ENCODE measurements at regions not wholly inside any gene's neighbourhood (a gene's known extent, or its start where the extent isn't known, plus 50 kb on each side); places are given as distances from the start of the nearest gene placed in this dataset.
"Not testable (repeated sequence)": the region's sequence is repeated elsewhere in the genome, so short reads cannot be mapped to it uniquely, and the experiment has no call there.

DNA sequence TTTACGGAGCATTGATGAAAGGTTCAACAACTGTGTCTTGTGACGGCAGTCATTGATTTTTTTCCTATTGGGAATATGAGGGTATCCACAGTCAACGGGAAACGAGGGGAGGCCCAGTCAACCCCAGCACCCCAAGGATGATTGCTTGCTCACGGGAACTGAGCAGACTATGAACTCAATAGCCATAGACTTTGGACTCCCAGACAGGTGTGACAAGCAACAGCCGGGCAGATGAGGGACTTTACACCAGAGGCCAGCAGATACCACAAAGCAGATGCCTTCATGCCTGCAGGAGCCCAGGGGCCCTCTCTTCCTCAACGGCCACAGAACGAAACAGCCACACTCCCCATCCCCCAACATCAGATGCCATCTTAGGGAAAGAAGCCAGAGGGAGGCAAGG is 80.3 kb upstream of the FLT1 start:
- no peak overlapping the region for H3K4me3 ChIP-seq
- no peaks in the 10 kb centered on the region for H3K36me3 ChIP-seq
- TF ChIP-seq, protein P1, sequence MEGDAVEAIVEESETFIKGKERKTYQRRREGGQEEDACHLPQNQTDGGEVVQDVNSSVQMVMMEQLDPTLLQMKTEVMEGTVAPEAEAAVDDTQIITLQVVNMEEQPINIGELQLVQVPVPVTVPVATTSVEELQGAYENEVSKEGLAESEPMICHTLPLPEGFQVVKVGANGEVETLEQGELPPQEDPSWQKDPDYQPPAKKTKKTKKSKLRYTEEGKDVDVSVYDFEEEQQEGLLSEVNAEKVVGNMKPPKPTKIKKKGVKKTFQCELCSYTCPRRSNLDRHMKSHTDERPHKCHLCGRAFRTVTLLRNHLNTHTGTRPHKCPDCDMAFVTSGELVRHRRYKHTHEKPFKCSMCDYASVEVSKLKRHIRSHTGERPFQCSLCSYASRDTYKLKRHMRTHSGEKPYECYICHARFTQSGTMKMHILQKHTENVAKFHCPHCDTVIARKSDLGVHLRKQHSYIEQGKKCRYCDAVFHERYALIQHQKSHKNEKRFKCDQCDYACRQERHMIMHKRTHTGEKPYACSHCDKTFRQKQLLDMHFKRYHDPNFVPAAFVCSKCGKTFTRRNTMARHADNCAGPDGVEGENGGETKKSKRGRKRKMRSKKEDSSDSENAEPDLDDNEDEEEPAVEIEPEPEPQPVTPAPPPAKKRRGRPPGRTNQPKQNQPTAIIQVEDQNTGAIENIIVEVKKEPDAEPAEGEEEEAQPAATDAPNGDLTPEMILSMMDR (IDR thresholded peaks at IDR 0.05): no peak
- 55% methylated on average over 8 of the region's 8 CpGs for WGBS, 2 donors
- no peak for FAIRE-seq
- no peak overlapping the region for H3K27ac ChIP-seq
- H3K9me3 ChIP-seq: no peaks in the 10 kb centered on the region
- intact Hi-C loops (cut with DNase I): no loop called here
- no peaks in the 10 kb centered on the region for H3K4me1 ChIP-seq
- H3K27me3 ChIP-seq: no peaks in the 10 kb centered on the region
- no peak for DNase-seq
- ATAC-seq: no peak

DNA sequence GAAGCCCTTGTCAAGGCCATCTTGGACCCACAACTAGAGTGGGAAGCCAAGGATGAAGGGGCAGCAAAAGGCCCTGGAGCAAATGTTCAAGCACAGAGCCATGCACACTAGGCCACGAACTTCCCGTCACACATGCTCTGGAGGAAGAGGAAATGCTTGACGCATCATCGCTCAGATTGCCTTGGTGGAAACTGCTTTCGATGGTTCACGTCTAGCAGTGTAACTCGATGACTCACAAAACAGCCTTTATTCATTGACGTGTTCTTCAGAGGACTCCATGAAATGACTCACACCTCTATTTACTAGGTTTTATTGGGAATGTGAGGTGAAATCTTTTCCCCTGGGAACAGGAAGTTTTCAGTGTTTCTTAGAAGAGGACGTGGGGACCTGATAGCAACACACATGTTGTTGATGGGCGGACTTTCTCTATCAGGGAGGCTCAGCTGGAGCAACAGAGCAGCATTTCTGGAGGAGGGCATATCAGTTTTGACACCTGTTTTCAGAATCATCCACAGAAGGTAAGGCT is 79.8 kb upstream of the FLT1 start:
- Histone ChIP-seq H3K4me1 (no peaks in the 10 kb centered on the region), H3K27ac (no peak overlapping the region), H3K9me3 (no peaks in the 10 kb centered on the region), H3K36me3 (no peaks in the 10 kb centered on the region), H3K27me3 (no peaks in the 10 kb centered on the region), H3K4me3 (no peak overlapping the region)
- 80 to 81% methylated on average over 10 of the region's 10 CpGs for WGBS, 2 donors
- ATAC-seq (peak in 2 of 4 donors; percentile 71 to 79), DNase-seq (no peak), FAIRE-seq (no peak)
- TF ChIP-seq, protein P1 (IDR thresholded peaks at IDR 0.05): no peak
- intact Hi-C loops (cut with DNase I): no loop called here

DNA sequence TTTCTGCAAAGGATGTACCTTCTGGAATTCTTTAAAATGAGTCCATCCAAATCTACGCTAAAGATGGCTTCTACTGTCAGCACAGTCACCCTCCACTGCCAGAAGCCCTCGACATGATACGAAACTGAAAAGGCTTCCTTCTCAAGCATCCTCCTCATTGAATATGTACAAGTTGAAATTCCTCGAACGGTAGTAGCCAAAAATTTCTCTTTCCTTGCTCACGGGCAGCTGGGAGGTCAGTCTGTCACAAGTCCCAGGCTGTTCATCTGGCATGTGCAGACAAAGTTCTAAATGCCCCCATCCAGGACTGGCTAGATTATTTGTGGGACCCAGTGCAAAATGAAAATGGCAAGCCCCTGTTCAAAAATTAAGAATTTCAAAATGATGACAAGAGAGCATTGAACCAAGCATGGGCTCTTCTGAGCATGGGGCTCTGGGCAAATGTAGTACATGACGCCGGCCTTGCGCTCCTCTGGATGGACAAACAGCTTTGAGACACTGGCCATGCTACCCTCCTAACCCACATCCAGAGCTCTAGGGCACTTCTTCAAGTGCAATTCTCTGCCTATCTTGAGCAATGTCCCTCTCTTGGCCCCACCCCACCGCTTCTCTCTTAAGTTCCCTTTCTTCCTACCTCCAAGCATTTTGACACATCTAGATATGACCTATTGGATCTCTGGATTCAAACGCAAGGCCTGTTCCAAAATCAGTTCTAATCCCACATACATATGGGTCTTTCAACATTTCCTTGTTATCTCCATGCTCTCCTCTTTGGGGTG is 78.9 kb upstream of the FLT1 start:
- Histone ChIP-seq H3K4me1 (no peaks in the 10 kb centered on the region), H3K27me3 (no peaks in the 10 kb centered on the region), H3K4me3 (no peak overlapping the region), H3K9me3 (no peaks in the 10 kb centered on the region), H3K27ac (no peak overlapping the region), H3K36me3 (no peaks in the 10 kb centered on the region)
- intact Hi-C loops (cut with DNase I): no loop called here
- 81 to 92% methylated on average over 11 of the region's 11 CpGs for WGBS, 2 donors
- FAIRE-seq (no peak), ATAC-seq (peak in 2 of 4 donors; percentile 55 to 57), DNase-seq (no peak)
- TF ChIP-seq, protein P1 (IDR thresholded peaks at IDR 0.05): no peak

DNA sequence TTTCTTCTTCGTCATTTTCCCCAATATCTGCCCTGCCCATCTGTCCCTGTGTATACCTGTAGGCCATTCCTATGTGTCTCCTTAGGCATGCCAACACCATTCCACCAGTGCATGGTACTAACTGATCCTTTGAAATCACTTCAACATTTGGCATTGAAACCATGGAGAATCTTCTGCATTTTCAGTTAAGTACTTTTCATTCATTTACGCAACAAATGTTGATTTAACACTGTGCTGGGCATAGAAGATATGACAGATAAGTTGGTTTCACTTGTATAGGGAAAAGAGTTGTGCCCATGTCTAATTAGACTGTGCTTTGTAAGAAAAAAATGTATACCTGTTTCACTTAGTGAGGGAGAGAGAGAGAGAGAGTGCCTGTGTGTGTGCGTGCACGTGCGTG is 77.9 kb upstream of the FLT1 start:
- TF ChIP-seq, protein P1 (IDR thresholded peaks at IDR 0.05): no peak
- WGBS, 2 donors: 94 to 96% methylated on average over 5 of the region's 5 CpGs
- Histone ChIP-seq H3K4me1 (no peaks in the 10 kb centered on the region), H3K27ac (no peak overlapping the region), H3K4me3 (no peak overlapping the region), H3K27me3 (no peaks in the 10 kb centered on the region), H3K36me3 (no peaks in the 10 kb centered on the region), H3K9me3 (no peaks in the 10 kb centered on the region)
- ATAC-seq (no peak), FAIRE-seq (no peak), DNase-seq (no peak)
- intact Hi-C loops (cut with DNase I): no loop called here

DNA sequence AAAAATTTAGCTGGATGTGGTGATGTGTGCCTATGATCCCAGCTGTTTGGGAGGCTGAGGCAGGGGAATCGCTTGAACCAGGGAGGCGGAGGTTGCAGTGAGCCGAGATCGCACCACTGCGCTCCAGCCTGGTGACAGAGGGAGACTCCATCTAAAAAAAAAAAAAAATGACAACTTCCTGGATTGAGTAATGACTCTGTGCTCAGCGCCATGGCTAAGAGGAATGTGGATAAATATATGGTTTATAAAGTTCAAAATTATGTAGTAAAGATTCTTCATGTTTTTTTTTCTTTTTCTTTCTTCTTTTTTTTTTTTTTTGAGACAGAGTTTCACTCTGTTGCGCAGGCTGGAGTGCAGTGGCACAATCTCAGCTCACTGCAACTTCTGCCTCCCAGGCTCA is 75.4 kb upstream of the FLT1 start:
- H3K4me1 ChIP-seq, FAIRE-seq: not testable (repeated sequence)
- WGBS, 2 donors: 87 to 89% methylated on average over 7 of the region's 7 CpGs

More for the DNA sequence above, 75.4 kb upstream of the FLT1 start:
- H3K36me3 ChIP-seq; intact Hi-C loops (cut with DNase I); DNase-seq; H3K27ac ChIP-seq; H3K4me3 ChIP-seq; H3K27me3 ChIP-seq; ATAC-seq; H3K9me3 ChIP-seq: not testable (repeated sequence)

All from pancreas (tissue), 10 donors.